ENCODE measurements at regions not wholly inside any gene's neighbourhood (a gene's known extent, or its start where the extent isn't known, plus 50 kb on each side); places are given as distances from the start of the nearest gene placed in this dataset.

DNA sequence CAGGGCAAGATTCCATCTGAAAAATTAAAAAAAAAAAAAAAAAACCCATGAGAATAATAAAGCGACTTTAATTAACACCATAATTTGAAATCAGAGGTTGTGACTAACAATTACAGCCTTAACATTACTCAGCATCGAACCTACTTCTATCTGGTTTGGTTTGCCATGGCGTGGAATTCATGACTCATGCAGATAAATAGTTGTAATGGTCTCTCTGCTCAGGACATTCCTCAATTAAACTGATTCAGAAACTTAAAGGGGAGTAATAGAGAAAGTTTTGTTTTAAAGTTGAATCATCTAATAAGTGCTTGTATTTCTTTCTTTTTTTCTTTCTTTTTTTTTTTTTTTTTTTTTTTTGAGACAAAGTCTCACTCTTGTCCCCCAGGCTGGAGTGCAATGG is 135.5 kb downstream of the SPATA31D1 start:
- H3K4me3 ChIP-seq (replicated peaks in 1 of 2; ENCODE audit: low read depth in 1 of 2, low read length in 2 of 2): no peak overlapping the region
- intact Hi-C loops (cut with micrococcal nuclease): no loop called here
- TF ChIP-seq EGR1 (IDR thresholded peaks at IDR 0.05; ENCODE audit: low read depth): no peak
- no peak for TF ChIP-seq TCF7L2 (IDR thresholded peaks at IDR 0.05; ENCODE audit: borderline replicate concordance, extremely low read depth, insufficient read depth, insufficient read length)
- no peak for TF ChIP-seq POLR2AphosphoS5 (IDR thresholded peaks at IDR 0.05; ENCODE audit: low read depth, low read length)
- TF ChIP-seq CEBPB (IDR thresholded peaks at IDR 0.05; ENCODE audit: low read depth): no peak
- TF ChIP-seq FOSL1 (IDR thresholded peaks at IDR 0.05; ENCODE audit: low read depth): no peak
- TF ChIP-seq, protein P1, sequence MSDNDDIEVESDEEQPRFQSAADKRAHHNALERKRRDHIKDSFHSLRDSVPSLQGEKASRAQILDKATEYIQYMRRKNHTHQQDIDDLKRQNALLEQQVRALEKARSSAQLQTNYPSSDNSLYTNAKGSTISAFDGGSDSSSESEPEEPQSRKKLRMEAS (IDR thresholded peaks at IDR 0.05): no peak
- TF ChIP-seq ATF3 (IDR thresholded peaks at IDR 0.05): no peak
- RAD21 ChIA-PET (ENCODE audit: low non-redundant PET in 1 of 2, low total read pairs in 2 of 2, uncharacterized antibody in 2 of 2, unreplicated experiment in 2 of 2): no interaction called here
- CTCF ChIA-PET: no interaction called here
- POLR2A ChIA-PET: no interaction called here
- H3K4me2 ChIP-seq (ENCODE audit: low read length): no peak overlapping the region
- H3K79me2 ChIP-seq (ENCODE audit: insufficient read depth, low read length): no peaks in the 10 kb centered on the region
- H3K9me2 ChIP-seq (ENCODE audit: insufficient read depth): no peaks in the 10 kb centered on the region
- no peaks in the 10 kb centered on the region for H3K36me3 ChIP-seq (ENCODE audit: control insufficient read depth in 1 of 2, insufficient read depth in 2 of 2, low read length in 2 of 2)
- no peak for ATAC-seq
- H2AFZ ChIP-seq (ENCODE audit: low read depth, low read length, poor library complexity, severe bottlenecking): no peak overlapping the region
- no TSS peak for BruUV-seq (replicated peaks)
- H4K20me1 ChIP-seq (ENCODE audit: insufficient read depth): no peaks in the 10 kb centered on the region
- no peak for DNase-seq (ENCODE audit: low read depth, low spot score)
- no peaks in the 10 kb centered on the region for H3K9me3 ChIP-seq (ENCODE audit: control insufficient read depth in 1 of 2, insufficient read depth in 1 of 2, low read depth in 1 of 2, low read length in 2 of 2)
- H3K27ac ChIP-seq (ENCODE audit: low read depth, low read length): no peak overlapping the region
- no peaks in the 10 kb centered on the region for H3K27me3 ChIP-seq (ENCODE audit: insufficient read depth, low read length)
- no peak overlapping the region for H3K9ac ChIP-seq (ENCODE audit: low read length)
- no peaks in the 10 kb centered on the region for H3K4me1 ChIP-seq (ENCODE audit: control insufficient read depth in 1 of 2, insufficient read depth in 2 of 2, low read length in 2 of 2)

DNA sequence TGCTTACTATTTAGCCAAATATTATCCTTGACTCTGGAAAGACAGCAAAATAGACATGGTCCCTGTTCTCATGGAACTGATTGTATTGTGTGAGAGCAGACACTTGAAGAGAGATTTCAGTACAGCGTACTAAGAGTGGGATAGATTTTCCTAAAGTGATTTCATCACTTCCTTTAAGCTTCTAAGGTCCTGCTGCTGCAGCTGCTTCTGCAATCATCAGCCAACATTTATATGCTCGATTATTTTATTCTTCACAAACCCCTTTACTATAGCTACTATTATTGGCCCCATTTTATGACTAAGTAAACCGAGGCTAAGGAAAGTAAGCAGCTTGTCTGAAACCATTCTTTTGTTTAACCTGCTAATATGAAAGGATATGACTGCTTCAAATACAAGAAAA is 137.7 kb downstream of the SPATA31D1 start:
- ATAC-seq (no peak), DNase-seq (ENCODE audit: low read depth, low spot score) (no peak)
- H3K9me3 ChIP-seq (ENCODE audit: control insufficient read depth in 1 of 2, insufficient read depth in 1 of 2, low read depth in 1 of 2, low read length in 2 of 2): no peaks in the 10 kb centered on the region
- no peak overlapping the region for H3K4me3 ChIP-seq (replicated peaks in 1 of 2; ENCODE audit: low read depth in 1 of 2, low read length in 2 of 2)
- ChIA-PET RAD21 (ENCODE audit: low non-redundant PET in 1 of 2, low total read pairs in 2 of 2, uncharacterized antibody in 2 of 2, unreplicated experiment in 2 of 2) (no interaction called here), POLR2A (no interaction called here), CTCF (no interaction called here)
- H3K4me2 ChIP-seq (ENCODE audit: low read length): no peak overlapping the region
- H3K27me3 ChIP-seq (ENCODE audit: insufficient read depth, low read length): no peaks in the 10 kb centered on the region
- no peaks in the 10 kb centered on the region for H3K9me2 ChIP-seq (ENCODE audit: insufficient read depth)
- no TSS peak for BruUV-seq (replicated peaks)
- intact Hi-C loops (cut with micrococcal nuclease): no loop called here
- no peak overlapping the region for H3K27ac ChIP-seq (ENCODE audit: low read depth, low read length)
- H2AFZ ChIP-seq (ENCODE audit: low read depth, low read length, poor library complexity, severe bottlenecking): no peak overlapping the region
- H3K9ac ChIP-seq (ENCODE audit: low read length): no peak overlapping the region
- no peaks in the 10 kb centered on the region for H4K20me1 ChIP-seq (ENCODE audit: insufficient read depth)
- H3K79me2 ChIP-seq (ENCODE audit: insufficient read depth, low read length): no peaks in the 10 kb centered on the region
- no peaks in the 10 kb centered on the region for H3K4me1 ChIP-seq (ENCODE audit: control insufficient read depth in 1 of 2, insufficient read depth in 2 of 2, low read length in 2 of 2)
- H3K36me3 ChIP-seq (ENCODE audit: control insufficient read depth in 1 of 2, insufficient read depth in 2 of 2, low read length in 2 of 2): no peaks in the 10 kb centered on the region
- no peak for TF ChIP-seq SRF (IDR thresholded peaks at IDR 0.05; ENCODE audit: low read depth)
- TF ChIP-seq EZH2phosphoT487 (IDR thresholded peaks at IDR 0.05; ENCODE audit: borderline replicate concordance): no peak
- TF ChIP-seq, protein P1 (IDR thresholded peaks at IDR 0.05): no peak
- TF ChIP-seq, protein P2, sequence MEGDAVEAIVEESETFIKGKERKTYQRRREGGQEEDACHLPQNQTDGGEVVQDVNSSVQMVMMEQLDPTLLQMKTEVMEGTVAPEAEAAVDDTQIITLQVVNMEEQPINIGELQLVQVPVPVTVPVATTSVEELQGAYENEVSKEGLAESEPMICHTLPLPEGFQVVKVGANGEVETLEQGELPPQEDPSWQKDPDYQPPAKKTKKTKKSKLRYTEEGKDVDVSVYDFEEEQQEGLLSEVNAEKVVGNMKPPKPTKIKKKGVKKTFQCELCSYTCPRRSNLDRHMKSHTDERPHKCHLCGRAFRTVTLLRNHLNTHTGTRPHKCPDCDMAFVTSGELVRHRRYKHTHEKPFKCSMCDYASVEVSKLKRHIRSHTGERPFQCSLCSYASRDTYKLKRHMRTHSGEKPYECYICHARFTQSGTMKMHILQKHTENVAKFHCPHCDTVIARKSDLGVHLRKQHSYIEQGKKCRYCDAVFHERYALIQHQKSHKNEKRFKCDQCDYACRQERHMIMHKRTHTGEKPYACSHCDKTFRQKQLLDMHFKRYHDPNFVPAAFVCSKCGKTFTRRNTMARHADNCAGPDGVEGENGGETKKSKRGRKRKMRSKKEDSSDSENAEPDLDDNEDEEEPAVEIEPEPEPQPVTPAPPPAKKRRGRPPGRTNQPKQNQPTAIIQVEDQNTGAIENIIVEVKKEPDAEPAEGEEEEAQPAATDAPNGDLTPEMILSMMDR (IDR thresholded peaks at IDR 0.05 in 2 of 3, conservative IDR thresholded peaks at IDR 0.05 in 1 of 3; ENCODE audit: borderline replicate concordance in 1 of 3, insufficient read depth in 1 of 3, low read depth in 2 of 3, low read length in 2 of 3): no peak
- no peak for TF ChIP-seq CBX3 (IDR thresholded peaks at IDR 0.05; ENCODE audit: low read depth)
- no peak for TF ChIP-seq ZBTB33 (IDR thresholded peaks at IDR 0.05; ENCODE audit: extremely low read depth, insufficient replicate concordance, low read length)
- TF ChIP-seq ZNF274 (IDR thresholded peaks at IDR 0.05; ENCODE audit: low read depth, low read length): no peak
- TF ChIP-seq YY1 (IDR thresholded peaks at IDR 0.05; ENCODE audit: extremely low read depth, insufficient replicate concordance, low read depth, low read length): no peak
- no peak for TF ChIP-seq SP1 (IDR thresholded peaks at IDR 0.05; ENCODE audit: low read depth)
- no peak for TF ChIP-seq TCF7L2 (IDR thresholded peaks at IDR 0.05; ENCODE audit: borderline replicate concordance, extremely low read depth, insufficient read depth, insufficient read length)
- TF ChIP-seq CEBPB (IDR thresholded peaks at IDR 0.05; ENCODE audit: low read depth): no peak
- no peak for TF ChIP-seq FOSL1 (IDR thresholded peaks at IDR 0.05; ENCODE audit: low read depth)
- no peak for TF ChIP-seq POLR2AphosphoS5 (IDR thresholded peaks at IDR 0.05; ENCODE audit: low read depth, low read length)
